HEK293 (cell line): ENCODE measurements at regions not wholly inside any gene's neighbourhood (a gene's known extent, or its start where the extent isn't known, plus 50 kb on each side); places are given as distances from the start of the nearest gene placed in this dataset.

Experiments
- CTCF ChIA-PET: fragments of 350-600 bp; formaldehyde crosslinking; extraction: SDS; loops from one replicate; lab custom pipeline; 2021; ENCODE audit warnings: antibody characterized with exemption; lab: Yijun Ruan, JAX
- POLR2A ChIA-PET: fragments of 300-600 bp; formaldehyde crosslinking; extraction: SDS; loops from one replicate; lab custom pipeline; 2020; ENCODE audit warnings: antibody characterized with exemption, inconsistent platforms; lab: Yijun Ruan, JAX
- H3K27ac ChIP-seq: fragments of 200-500 bp; sonication (Bioruptor generic); 2 replicates; pipeline ENCODE4 v1.5.1; 2014; ENCODE audit warnings: low read depth, low read length, control low read depth, inconsistent platforms; ENCODE audit errors: extremely low read depth
- H3K36me3 ChIP-seq, 2 experiments: fragments of 200-500 bp in 1 of 2; sonication (Bioruptor generic) in 1 of 2; 1 replicate in 1 of 2; 2 replicates in 1 of 2; pipeline ENCODE4 v1.5.1; 2014 to 2017; ENCODE audit warnings: inconsistent platforms in 2 of 2, low read length in 2 of 2; ENCODE audit not compliant: control insufficient read depth in 2 of 2, insufficient read depth in 1 of 2
- H3K4me1 ChIP-seq: fragments of 200-500 bp; sonication (Bioruptor generic); 2 replicates; pipeline ENCODE4 v1.5.1; 2014; ENCODE audit warnings: mild to moderate bottlenecking, low read length, inconsistent platforms; ENCODE audit not compliant: control insufficient read depth, insufficient read depth
- H3K4me3 ChIP-seq: 2 replicates; pipeline ENCODE4 v1.5.1; 2011; ENCODE audit warnings: low read depth, mild to moderate bottlenecking, control low read depth, low read length, moderate library complexity
- H3K9me3 ChIP-seq: fragments of 200-500 bp; sonication (Bioruptor generic); 2 replicates; pipeline ENCODE4 v1.5.1; 2014; ENCODE audit warnings: low read depth, low read length, inconsistent platforms; ENCODE audit not compliant: control insufficient read depth, insufficient read depth
- EGR2 ChIP-seq: fragments of 450-650 bp; formaldehyde crosslinking; IDR thresholded peaks from 2 replicates; pipeline ENCODE4 v1.5.1; 2016; ENCODE audit warnings: low read depth, missing biosample characterization, missing genetic modification characterization
- PBX3 ChIP-seq: sonication (generic); formaldehyde crosslinking; IDR thresholded peaks from 2 replicates; pipeline ENCODE4 v1.8.1; 2022; ENCODE audit warnings: mild to moderate bottlenecking, moderate library complexity, missing genetic modification reagents
- ZBTB49 ChIP-seq: fragments of 450-650 bp; formaldehyde crosslinking; IDR thresholded peaks from 2 replicates; pipeline ENCODE4 v1.5.1; 2016; ENCODE audit warnings: missing biosample characterization, missing genetic modification characterization, low read depth
- ZFHX2 ChIP-seq: fragments of 450-650 bp; formaldehyde crosslinking; conservative IDR thresholded peaks from 2 replicates; pipeline ENCODE4 v1.5.1; 2016; ENCODE audit warnings: missing biosample characterization, missing genetic modification characterization
- ZNF19 ChIP-seq: fragments of 450-650 bp; formaldehyde crosslinking; IDR thresholded peaks from 2 replicates; pipeline ENCODE4; 2016; ENCODE audit warnings: missing biosample characterization, missing genetic modification characterization, low read depth
- ZNF2 ChIP-seq: fragments of 450-650 bp; formaldehyde crosslinking; IDR thresholded peaks from 2 replicates; pipeline ENCODE4 v1.5.1; 2016; ENCODE audit warnings: missing biosample characterization, missing genetic modification characterization
- ZNF335 ChIP-seq: fragments of 450-650 bp; formaldehyde crosslinking; conservative IDR thresholded peaks from 2 replicates; pipeline ENCODE4 v1.5.1; 2016; ENCODE audit warnings: missing biosample characterization, missing genetic modification characterization
- ZNF37A ChIP-seq: fragments of 450-650 bp; IDR thresholded peaks from 2 replicates; pipeline ENCODE4 v1.5.1; 2018; ENCODE audit warnings: missing biosample characterization, missing genetic modification characterization
- ZNF488 ChIP-seq: fragments of 450-650 bp; formaldehyde crosslinking; IDR thresholded peaks from 2 replicates; pipeline ENCODE4 v1.5.1; 2016; ENCODE audit warnings: missing biosample characterization, missing genetic modification characterization
- ZNF513 ChIP-seq: fragments of 450-650 bp; IDR thresholded peaks from 2 replicates; pipeline ENCODE4 v1.5.1; 2018; ENCODE audit warnings: missing biosample characterization, missing genetic modification characterization
- ZNF571 ChIP-seq: fragments of 450-650 bp; formaldehyde crosslinking; IDR thresholded peaks from 2 replicates; pipeline ENCODE4 v1.5.0; 2017; ENCODE audit warnings: missing biosample characterization, missing genetic modification characterization
- ZNF580 ChIP-seq: fragments of 450-650 bp; formaldehyde crosslinking; IDR thresholded peaks from 2 replicates; pipeline ENCODE4 v1.5.1; 2016; ENCODE audit warnings: missing biosample characterization, missing genetic modification characterization
- ZNF621 ChIP-seq: fragments of 450-650 bp; formaldehyde crosslinking; IDR thresholded peaks from 2 replicates; pipeline ENCODE4 v1.5.1; 2017; ENCODE audit warnings: missing biosample characterization, missing genetic modification characterization
- ZNF639 ChIP-seq: fragments of 450-650 bp; formaldehyde crosslinking; IDR thresholded peaks from 2 replicates; pipeline ENCODE4 v1.5.1; 2016; ENCODE audit warnings: missing biosample characterization, missing genetic modification characterization
- ZNF645 ChIP-seq: fragments of 450-650 bp; formaldehyde crosslinking; IDR thresholded peaks from 2 replicates; pipeline ENCODE4; 2016; ENCODE audit warnings: missing biosample characterization, missing genetic modification characterization

- no peak for TF ChIP-seq ZNF621 (tag by site-specific recombination)
- no peak for TF ChIP-seq ZNF335 (tag by site-specific recombination)
- no peak for TF ChIP-seq ZNF19 (tag by site-specific recombination)
- no peak for TF ChIP-seq EGR2 (tag by site-specific recombination)
- POLR2A ChIA-PET = no interaction called here
- CTCF ChIA-PET = no interaction called here
- H3K9me3 ChIP-seq = no peaks in the 10 kb centered on the region
- H3K4me3 ChIP-seq = no peak overlapping the region
- H3K27ac ChIP-seq = no peak overlapping the region
- H3K4me1 ChIP-seq = no peaks in the 10 kb centered on the region
- no peaks in the 10 kb centered on the region for H3K36me3 ChIP-seq
Observed at GRCh38 chr7:15848362-15848761, 161.9 kb upstream of the MEOX2 start.

- no peak overlapping the region for H3K27ac ChIP-seq
- no peaks in the 10 kb centered on the region for H3K36me3 ChIP-seq
- ChIA-PET CTCF (interaction anchor here (1.0 kb wide), 1 partner anchor 32 kb away, joined by 3 read pairs; no protein-coding TSS in a partner anchor), POLR2A (no interaction called here)
- no peak for TF ChIP-seq ZNF580
- H3K4me1 ChIP-seq = no peaks in the 10 kb centered on the region
- H3K9me3 ChIP-seq = no peaks in the 10 kb centered on the region
- H3K4me3 ChIP-seq = no peak overlapping the region
Observed at GRCh38 chr7:15845868-15846267, 159.4 kb upstream of the MEOX2 start.

- POLR2A ChIA-PET = no interaction called here
- CTCF ChIA-PET = no interaction called here
- Histone ChIP-seq H3K27ac (no peak overlapping the region), H3K36me3 (no peaks in the 10 kb centered on the region), H3K9me3 (no peaks in the 10 kb centered on the region), H3K4me1 (no peaks in the 10 kb centered on the region), H3K4me3 (no peak overlapping the region)
- TF ChIP-seq ZNF513 (tag by site-specific recombination) = no peak
- no peak for TF ChIP-seq ZNF639 (tag by site-specific recombination)
- no peak for TF ChIP-seq ZFHX2
- no peak for TF ChIP-seq ZBTB49
- no peak for TF ChIP-seq ZNF645 (tag by site-specific recombination)
- TF ChIP-seq ZNF37A (tag by site-specific recombination) = no peak
- TF ChIP-seq PBX3 (CRISPR knock-in tag) = no peak
- TF ChIP-seq ZNF488 (tag by site-specific recombination) = no peak
- TF ChIP-seq ZNF571 = no peak
- TF ChIP-seq ZNF2 = no peak
Observed at GRCh38 chr7:15845461-15845860, 159.0 kb upstream of the MEOX2 start.
